Astrocyte of the cerebellum (primary cell): ENCODE measurements at regions not wholly inside any gene's neighbourhood (a gene's known extent, or its start where the extent isn't known, plus 50 kb on each side); places are given as distances from the start of the nearest gene placed in this dataset.
"Not testable (repeated sequence)": the region's sequence is repeated elsewhere in the genome, so short reads cannot be mapped to it uniquely, and the experiment has no call there.

Experiments used
- DNase-seq: peaks from one replicate; pipeline ENCODE4 v3.0.0-alpha.2; 2011; ENCODE audit warnings: low read depth
- H3K4me3 ChIP-seq: 2 replicates; pipeline ENCODE4 v1.5.1; 2011; ENCODE audit warnings: mild to moderate bottlenecking, low read depth, low read length, moderate library complexity
- in situ Hi-C: cut with HindIII; loops from 2 replicates; pipeline ENCODE4 v1.10.0; 2017; ENCODE audit warnings: low sequenced_read_pairs
- TF ChIP-seq, protein P1 (sequence below): IDR thresholded peaks from 2 replicates; pipeline ENCODE4 v1.5.1; 2012; ENCODE audit warnings: low read length, low read depth, moderate library complexity, mild to moderate bottlenecking; ENCODE audit errors: missing control alignments

GRCh38 chr18:43847164-43848091 is 570.1 kb upstream of the SYT4 start:
- peak; percentile 45 for DNase-seq
- TF ChIP-seq, protein P1, sequence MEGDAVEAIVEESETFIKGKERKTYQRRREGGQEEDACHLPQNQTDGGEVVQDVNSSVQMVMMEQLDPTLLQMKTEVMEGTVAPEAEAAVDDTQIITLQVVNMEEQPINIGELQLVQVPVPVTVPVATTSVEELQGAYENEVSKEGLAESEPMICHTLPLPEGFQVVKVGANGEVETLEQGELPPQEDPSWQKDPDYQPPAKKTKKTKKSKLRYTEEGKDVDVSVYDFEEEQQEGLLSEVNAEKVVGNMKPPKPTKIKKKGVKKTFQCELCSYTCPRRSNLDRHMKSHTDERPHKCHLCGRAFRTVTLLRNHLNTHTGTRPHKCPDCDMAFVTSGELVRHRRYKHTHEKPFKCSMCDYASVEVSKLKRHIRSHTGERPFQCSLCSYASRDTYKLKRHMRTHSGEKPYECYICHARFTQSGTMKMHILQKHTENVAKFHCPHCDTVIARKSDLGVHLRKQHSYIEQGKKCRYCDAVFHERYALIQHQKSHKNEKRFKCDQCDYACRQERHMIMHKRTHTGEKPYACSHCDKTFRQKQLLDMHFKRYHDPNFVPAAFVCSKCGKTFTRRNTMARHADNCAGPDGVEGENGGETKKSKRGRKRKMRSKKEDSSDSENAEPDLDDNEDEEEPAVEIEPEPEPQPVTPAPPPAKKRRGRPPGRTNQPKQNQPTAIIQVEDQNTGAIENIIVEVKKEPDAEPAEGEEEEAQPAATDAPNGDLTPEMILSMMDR: no peak
- in situ Hi-C loops: no loop called here
- no peak overlapping the region for H3K4me3 ChIP-seq

GRCh38 chr18:43849831-43850230 is 572.5 kb upstream of the SYT4 start:
- in situ Hi-C loops, H3K4me3 ChIP-seq, DNase-seq: not testable (repeated sequence)

DNA sequence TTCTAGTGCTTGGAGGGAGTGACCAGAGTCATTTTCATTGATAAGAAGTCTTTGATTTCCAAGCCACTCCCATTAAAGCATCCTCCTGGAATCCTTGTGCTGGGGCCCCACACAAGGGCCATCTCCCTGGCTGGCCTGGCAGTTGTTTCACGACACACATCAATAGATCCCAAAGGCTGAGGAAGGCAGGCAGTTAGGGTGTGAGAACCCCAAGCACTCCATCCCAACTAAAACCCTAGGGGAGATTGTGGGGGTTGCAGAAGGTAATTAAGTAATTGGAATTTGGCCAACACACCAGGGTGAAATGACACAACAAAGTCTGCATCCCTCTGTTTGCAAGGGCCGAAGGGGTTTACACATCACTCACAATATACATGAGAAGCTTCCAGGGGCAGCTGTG is 578.1 kb upstream of the SYT4 start:
- TF ChIP-seq, protein P1: no peak
- in situ Hi-C loops: no loop called here
- no peak overlapping the region for H3K4me3 ChIP-seq
- no peak for DNase-seq

- peak; percentile 53 for DNase-seq
- in situ Hi-C loops: no loop called here
- TF ChIP-seq, protein P1: no peak
- H3K4me3 ChIP-seq: no peak overlapping the region
These were observed 585.9 kb upstream of the SYT4 start for GRCh38 chr18:43863180-43863579.

- in situ Hi-C loops: no loop called here
- TF ChIP-seq, protein P1: no peak
- H3K4me3 ChIP-seq: no peak overlapping the region
- DNase-seq: no peak
These were observed 589.4 kb upstream of the SYT4 start for GRCh38 chr18:43866696-43867095.

GRCh38 chr18:43868497-43868995 is 591.3 kb upstream of the SYT4 start:
- H3K4me3 ChIP-seq: no peak overlapping the region
- TF ChIP-seq, protein P1: no peak
- in situ Hi-C loops: no loop called here
- no peak for DNase-seq

- peak overlapping the region; percentile 4 for H3K4me3 ChIP-seq
- DNase-seq: peak; percentile 84
- in situ Hi-C loops: no loop called here
- TF ChIP-seq, protein P1: no peak
These were observed 592.2 kb upstream of the SYT4 start for GRCh38 chr18:43869451-43870008.
